HepG2 (cell line): ENCODE measurements at regions not wholly inside any gene's neighbourhood (a gene's known extent, or its start where the extent isn't known, plus 50 kb on each side); places are given as distances from the start of the nearest gene placed in this dataset.

Experiments
- ATAC-seq: fragments of 200-7000 bp; cut with Tn5 transposase; 3 replicates; pipeline ENCODE4 v1.9.1; 2020; ENCODE audit warnings: mild to moderate bottlenecking, moderate library complexity
- BruUV-seq: library from RNA; stranded (reverse); fragments of 400-500 nt; replicated peaks from 2 replicates; lab custom pipeline; 2021; lab: Mats Ljungman, UMichigan
- CTCF ChIA-PET: fragments of 300-600 bp; formaldehyde crosslinking; extraction: SDS; loops from one replicate; lab custom pipeline; 2021; ENCODE audit warnings: low total read pairs, inconsistent platforms, low intra/inter-chr PET ratio; lab: Yijun Ruan, JAX
- POLR2A ChIA-PET: fragments of 350-600 bp; sonication (Branson Sonifier 250); formaldehyde crosslinking; loops from one replicate; lab custom pipeline; 2020; ENCODE audit warnings: antibody characterized with exemption, inconsistent platforms; lab: Yijun Ruan, JAX
- DNase-seq: peaks from one replicate; pipeline ENCODE4 v3.0.0-alpha.2; 2015; ENCODE audit warnings: low spot score
- FAIRE-seq: peaks from 3 replicates; lab custom pipeline; 2011; peaks lifted over from hg19 to GRCh38; lab: Jason Lieb, UNC
- H2AFZ ChIP-seq: one replicate; pipeline ENCODE4 v1.6.1; 2011; ENCODE audit warnings: low read length, inconsistent platforms
- H3K27ac ChIP-seq: fragments of 300-600 bp; 3 replicates; pipeline ENCODE4 v1.8.0; 2011; ENCODE audit warnings: mixed run types, mild to moderate bottlenecking, mixed read lengths, low read length, inconsistent platforms; ENCODE audit not compliant: insufficient read depth; ENCODE audit errors: extremely low read length
- H3K27me3 ChIP-seq, 2 experiments: fragments of 200-600 bp in 1 of 2; 2 replicates in 1 of 2; 3 replicates in 1 of 2; pipeline versions ENCODE4 v1.6.0 to v1.8.0; 2011; ENCODE audit warnings: low read length in 2 of 2, mild to moderate bottlenecking in 2 of 2, moderate library complexity in 2 of 2, inconsistent platforms in 1 of 2; ENCODE audit not compliant: insufficient read depth in 2 of 2, control insufficient read depth in 1 of 2
- H3K36me3 ChIP-seq, 2 experiments: fragments of 200-600 bp in 1 of 2; replicated peaks in 1 of 2; 2 replicates in 1 of 2; 3 replicates in 1 of 2; pipeline versions ENCODE4 v1.5.1 to v1.8.0; 2011; ENCODE audit warnings: low read length in 2 of 2, inconsistent platforms in 1 of 2; ENCODE audit not compliant: insufficient read depth in 2 of 2, control insufficient read depth in 1 of 2
- H3K4me1 ChIP-seq: 2 replicates; pipeline ENCODE4 v1.5.1; 2012; ENCODE audit warnings: low read length, inconsistent platforms; ENCODE audit not compliant: insufficient read depth
- H3K4me2 ChIP-seq: 2 replicates; pipeline ENCODE4 v1.6.0; 2011; ENCODE audit warnings: low read depth, low read length, inconsistent platforms
- H3K4me3 ChIP-seq, 3 experiments: fragments of 200-600 bp in 1 of 3; sonication (generic), shearing (Covaris generic) in 1 of 3; replicated peaks in 1 of 3; 2 replicates each; pipeline ENCODE4 v1.5.1; 2011 to 2016; ENCODE audit warnings: low read length in 3 of 3, inconsistent platforms in 2 of 3, low read depth in 2 of 3, mild to moderate bottlenecking in 2 of 3, control low read depth in 1 of 3, mixed read lengths in 1 of 3; ENCODE audit not compliant: insufficient read depth in 1 of 3
- H3K79me2 ChIP-seq: one replicate; pipeline ENCODE4 v1.6.1; 2011; ENCODE audit warnings: low read length, inconsistent platforms; ENCODE audit not compliant: insufficient read depth
- H3K9ac ChIP-seq: 2 replicates; pipeline ENCODE4 v1.6.0; 2011; ENCODE audit warnings: mild to moderate bottlenecking, low read depth, low read length, inconsistent platforms; ENCODE audit not compliant: insufficient read depth
- H3K9me3 ChIP-seq: 2 replicates; pipeline ENCODE4 v1.5.1; 2012; ENCODE audit warnings: mild to moderate bottlenecking, low read length
- H4K20me1 ChIP-seq: 2 replicates; pipeline ENCODE4 v1.6.0; 2011; ENCODE audit warnings: inconsistent platforms, mild to moderate bottlenecking, low read length, moderate library complexity; ENCODE audit not compliant: insufficient read depth
- CHCHD3 ChIP-seq: sonication (generic); formaldehyde crosslinking; IDR thresholded peaks from 2 replicates; pipeline ENCODE4 v1.8.0; 2022; ENCODE audit warnings: mild to moderate bottlenecking, missing genetic modification reagents, moderate library complexity
- EED ChIP-seq: sonication (generic); formaldehyde crosslinking; IDR thresholded peaks from 2 replicates; pipeline ENCODE4 v1.5.0; 2020; ENCODE audit warnings: mild to moderate bottlenecking, missing genetic modification reagents
- EHMT2 ChIP-seq: fragments of 200-600 bp; sonication (generic); IDR thresholded peaks from 2 replicates; pipeline ENCODE4 v1.7.0; 2017; ENCODE audit warnings: antibody characterized with exemption, low read depth, low read length, borderline replicate concordance
- HOXA9 ChIP-seq: sonication (generic); formaldehyde crosslinking; IDR thresholded peaks from 2 replicates; pipeline ENCODE4 v1.8.1; 2022; ENCODE audit warnings: missing genetic modification reagents, mild to moderate bottlenecking, moderate library complexity, borderline replicate concordance
- JARID2 ChIP-seq: sonication (generic); formaldehyde crosslinking; IDR thresholded peaks from 2 replicates; pipeline ENCODE4 v1.8.1; 2023; ENCODE audit warnings: missing genetic modification reagents, inconsistent platforms; ENCODE audit not compliant: insufficient replicate concordance
- RFXANK ChIP-seq: IDR thresholded peaks from 2 replicates; pipeline ENCODE4 v1.6.1; 2016
- TP53 ChIP-seq: sonication (generic); formaldehyde crosslinking; conservative IDR thresholded peaks from 2 replicates; pipeline ENCODE4 v1.4.0; 2020; ENCODE audit warnings: missing genetic modification reagents
- ZFP37 ChIP-seq: sonication (generic); formaldehyde crosslinking; IDR thresholded peaks from 2 replicates; pipeline ENCODE4 v1.4.0; 2020; ENCODE audit warnings: missing genetic modification reagents, borderline replicate concordance
- ZNF224 ChIP-seq: sonication (generic); formaldehyde crosslinking; IDR thresholded peaks from 2 replicates; pipeline ENCODE4 v1.5.0; 2020; ENCODE audit warnings: mild to moderate bottlenecking, missing genetic modification reagents
- ZNF335 ChIP-seq: sonication (generic); formaldehyde crosslinking; IDR thresholded peaks from 2 replicates; pipeline ENCODE4 v1.4.0; 2020; ENCODE audit warnings: missing genetic modification reagents
- ZNF607 ChIP-seq: sonication (generic); formaldehyde crosslinking; IDR thresholded peaks from 2 replicates; pipeline ENCODE4 v1.5.1; 2020; ENCODE audit warnings: missing genetic modification reagents, mild to moderate bottlenecking, borderline replicate concordance
- ZNF7 ChIP-seq: IDR thresholded peaks from 2 replicates; pipeline ENCODE4 v1.6.1; 2016; ENCODE audit warnings: missing biosample characterization, missing genetic modification reagents
- ZNF788 ChIP-seq: sonication (generic); formaldehyde crosslinking; IDR thresholded peaks from 2 replicates; pipeline ENCODE4 v1.5.0; 2020; ENCODE audit warnings: mild to moderate bottlenecking, missing genetic modification reagents, borderline replicate concordance
- WGBS: methylation state at CpG from one replicate; pipeline ENCODE4 v1.1.6; 2017; ENCODE audit warnings: low lambda C conversion rate; 5-methylcytosine and 5-hydroxymethylcytosine counted together
- in situ Hi-C: cut with HindIII; loops from 2 replicates; pipeline ENCODE4 v1.10.0; 2017; ENCODE audit warnings: low pct_unique_long_range_greater_than_20kb; ENCODE audit not compliant: extremely low pct_ligation_motif_present
- intact Hi-C: fragments of 100-400 bp; cut with micrococcal nuclease; formaldehyde crosslinking; loops from one replicate; pipeline ENCODE4 v1.10.0; 2022; ENCODE audit not compliant: unreplicated experiment
- TF ChIP-seq, protein P1 (sequence below): sonication (generic); formaldehyde crosslinking; IDR thresholded peaks from 2 replicates; pipeline ENCODE4 v1.4.0; 2020; ENCODE audit warnings: missing genetic modification reagents
- TF ChIP-seq, protein P2 (sequence below): sonication (generic); formaldehyde crosslinking; IDR thresholded peaks from 2 replicates; pipeline ENCODE4 v1.4.0; 2020; ENCODE audit warnings: low read depth, mild to moderate bottlenecking, missing genetic modification reagents
- TF ChIP-seq, protein P3 (sequence below): sonication (generic); formaldehyde crosslinking; IDR thresholded peaks from 2 replicates; pipeline ENCODE4 v1.4.0; 2020; ENCODE audit warnings: missing genetic modification reagents
- TF ChIP-seq, protein P4 (sequence below): sonication (generic); formaldehyde crosslinking; IDR thresholded peaks from 2 replicates; pipeline ENCODE4 v1.5.1; 2020; ENCODE audit warnings: mild to moderate bottlenecking, missing genetic modification reagents, borderline replicate concordance
- TF ChIP-seq, protein P5 (sequence below): sonication (generic); formaldehyde crosslinking; IDR thresholded peaks from 2 replicates; pipeline ENCODE4 v1.8.1; 2022; ENCODE audit warnings: low read depth, mild to moderate bottlenecking, missing genetic modification reagents

DNA sequence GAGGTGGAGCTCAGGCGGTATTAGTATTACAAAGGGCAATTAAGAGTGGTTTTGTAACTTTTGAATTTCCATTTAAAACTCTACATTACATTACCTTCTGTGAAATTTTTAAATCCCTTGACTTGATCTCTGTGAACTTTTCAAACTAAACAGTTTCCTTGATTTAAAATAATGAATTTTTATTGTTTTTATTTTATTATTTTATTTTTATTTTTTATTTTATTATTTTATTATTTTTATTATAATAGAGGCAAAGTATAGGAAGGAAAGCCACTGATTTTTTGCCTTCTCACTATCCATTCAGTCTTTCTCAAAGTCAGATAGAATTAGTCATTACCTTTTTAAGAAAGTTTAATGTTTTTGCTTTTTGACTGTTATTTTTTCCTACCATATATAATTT, 1248.1 kb upstream of the SLC10A2 start:
- ChIA-PET POLR2A (no interaction called here), CTCF (no interaction called here)
- Histone ChIP-seq H2AFZ (no peak overlapping the region), H3K4me3 (no peak overlapping the region), H3K36me3 (no peaks in the 10 kb centered on the region), H4K20me1 (no peaks in the 10 kb centered on the region), H3K4me2 (no peak overlapping the region), H3K4me1 (no peaks in the 10 kb centered on the region), H3K9ac (no peak overlapping the region), H3K27ac (no peak overlapping the region), H3K9me3 (peaks cover 47% of the 10 kb centered on the region), H3K27me3 (no peaks in the 10 kb centered on the region), H3K79me2 (no peaks in the 10 kb centered on the region)
- intact Hi-C loops: no loop called here
- no peak for TF ChIP-seq ZNF224 (CRISPR knock-in tag)
- no peak for TF ChIP-seq ZNF607
- TF ChIP-seq, protein P1, sequence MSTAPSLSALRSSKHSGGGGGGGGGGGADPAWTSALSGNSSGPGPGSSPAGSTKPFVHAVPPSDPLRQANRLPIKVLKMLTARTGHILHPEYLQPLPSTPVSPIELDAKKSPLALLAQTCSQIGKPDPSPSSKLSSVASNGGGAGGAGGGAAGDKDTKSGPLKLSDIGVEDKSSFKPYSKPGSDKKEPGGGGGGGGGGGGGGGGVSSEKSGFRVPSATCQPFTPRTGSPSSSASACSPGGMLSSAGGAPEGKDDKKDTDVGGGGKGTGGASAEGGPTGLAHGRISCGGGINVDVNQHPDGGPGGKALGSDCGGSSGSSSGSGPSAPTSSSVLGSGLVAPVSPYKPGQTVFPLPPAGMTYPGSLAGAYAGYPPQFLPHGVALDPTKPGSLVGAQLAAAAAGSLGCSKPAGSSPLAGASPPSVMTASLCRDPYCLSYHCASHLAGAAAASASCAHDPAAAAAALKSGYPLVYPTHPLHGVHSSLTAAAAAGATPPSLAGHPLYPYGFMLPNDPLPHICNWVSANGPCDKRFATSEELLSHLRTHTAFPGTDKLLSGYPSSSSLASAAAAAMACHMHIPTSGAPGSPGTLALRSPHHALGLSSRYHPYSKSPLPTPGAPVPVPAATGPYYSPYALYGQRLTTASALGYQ (CRISPR knock-in tag): no peak
- no peak for TF ChIP-seq ZFP37 (CRISPR knock-in tag)
- TF ChIP-seq, protein P2, sequence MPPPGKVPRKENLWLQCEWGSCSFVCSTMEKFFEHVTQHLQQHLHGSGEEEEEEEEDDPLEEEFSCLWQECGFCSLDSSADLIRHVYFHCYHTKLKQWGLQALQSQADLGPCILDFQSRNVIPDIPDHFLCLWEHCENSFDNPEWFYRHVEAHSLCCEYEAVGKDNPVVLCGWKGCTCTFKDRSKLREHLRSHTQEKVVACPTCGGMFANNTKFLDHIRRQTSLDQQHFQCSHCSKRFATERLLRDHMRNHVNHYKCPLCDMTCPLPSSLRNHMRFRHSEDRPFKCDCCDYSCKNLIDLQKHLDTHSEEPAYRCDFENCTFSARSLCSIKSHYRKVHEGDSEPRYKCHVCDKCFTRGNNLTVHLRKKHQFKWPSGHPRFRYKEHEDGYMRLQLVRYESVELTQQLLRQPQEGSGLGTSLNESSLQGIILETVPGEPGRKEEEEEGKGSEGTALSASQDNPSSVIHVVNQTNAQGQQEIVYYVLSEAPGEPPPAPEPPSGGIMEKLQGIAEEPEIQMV (CRISPR knock-in tag): no peak
- no peak for TF ChIP-seq ZNF788 (CRISPR knock-in tag)
- TF ChIP-seq ZNF7: no peak
- no peak for TF ChIP-seq ZNF335
- TF ChIP-seq, protein P3, sequence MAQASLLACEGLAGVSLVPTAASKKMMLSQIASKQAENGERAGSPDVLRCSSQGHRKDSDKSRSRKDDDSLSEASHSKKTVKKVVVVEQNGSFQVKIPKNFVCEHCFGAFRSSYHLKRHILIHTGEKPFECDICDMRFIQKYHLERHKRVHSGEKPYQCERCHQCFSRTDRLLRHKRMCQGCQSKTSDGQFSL (CRISPR knock-in tag): no peak
- TF ChIP-seq JARID2 (CRISPR knock-in tag): no peak
- no peak for TF ChIP-seq RFXANK (CRISPR knock-in tag)
- no peak for TF ChIP-seq TP53 (CRISPR knock-in tag)
- TF ChIP-seq, protein P4, sequence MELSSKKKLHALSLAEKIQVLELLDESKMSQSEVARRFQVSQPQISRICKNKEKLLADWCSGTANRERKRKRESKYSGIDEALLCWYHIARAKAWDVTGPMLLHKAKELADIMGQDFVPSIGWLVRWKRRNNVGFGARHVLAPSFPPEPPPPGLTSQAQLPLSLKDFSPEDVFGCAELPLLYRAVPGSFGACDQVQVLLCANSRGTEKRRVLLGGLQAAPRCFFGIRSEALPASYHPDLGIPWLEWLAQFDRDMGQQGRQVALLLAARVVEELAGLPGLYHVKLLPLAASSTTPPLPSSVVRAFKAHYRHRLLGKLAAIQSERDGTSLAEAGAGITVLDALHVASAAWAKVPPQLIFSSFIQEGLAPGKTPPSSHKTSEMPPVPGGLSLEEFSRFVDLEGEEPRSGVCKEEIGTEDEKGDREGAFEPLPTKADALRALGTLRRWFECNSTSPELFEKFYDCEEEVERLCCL (CRISPR knock-in tag): no peak
- TF ChIP-seq EHMT2: no peak
- TF ChIP-seq HOXA9 (CRISPR knock-in tag): no peak
- TF ChIP-seq, protein P5, sequence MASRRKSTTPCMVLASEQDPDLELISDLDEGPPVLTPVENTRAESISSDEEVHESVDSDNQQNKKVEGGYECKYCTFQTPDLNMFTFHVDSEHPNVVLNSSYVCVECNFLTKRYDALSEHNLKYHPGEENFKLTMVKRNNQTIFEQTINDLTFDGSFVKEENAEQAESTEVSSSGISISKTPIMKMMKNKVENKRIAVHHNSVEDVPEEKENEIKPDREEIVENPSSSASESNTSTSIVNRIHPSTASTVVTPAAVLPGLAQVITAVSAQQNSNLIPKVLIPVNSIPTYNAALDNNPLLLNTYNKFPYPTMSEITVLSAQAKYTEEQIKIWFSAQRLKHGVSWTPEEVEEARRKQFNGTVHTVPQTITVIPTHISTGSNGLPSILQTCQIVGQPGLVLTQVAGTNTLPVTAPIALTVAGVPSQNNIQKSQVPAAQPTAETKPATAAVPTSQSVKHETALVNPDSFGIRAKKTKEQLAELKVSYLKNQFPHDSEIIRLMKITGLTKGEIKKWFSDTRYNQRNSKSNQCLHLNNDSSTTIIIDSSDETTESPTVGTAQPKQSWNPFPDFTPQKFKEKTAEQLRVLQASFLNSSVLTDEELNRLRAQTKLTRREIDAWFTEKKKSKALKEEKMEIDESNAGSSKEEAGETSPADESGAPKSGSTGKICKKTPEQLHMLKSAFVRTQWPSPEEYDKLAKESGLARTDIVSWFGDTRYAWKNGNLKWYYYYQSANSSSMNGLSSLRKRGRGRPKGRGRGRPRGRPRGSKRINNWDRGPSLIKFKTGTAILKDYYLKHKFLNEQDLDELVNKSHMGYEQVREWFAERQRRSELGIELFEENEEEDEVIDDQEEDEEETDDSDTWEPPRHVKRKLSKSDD (CRISPR knock-in tag): no peak
- no peak for TF ChIP-seq CHCHD3 (CRISPR knock-in tag)
- no peak for TF ChIP-seq EED (CRISPR knock-in tag)
- no TSS peak for BruUV-seq
- in situ Hi-C loops: no loop called here
- FAIRE-seq (no peak), DNase-seq (no peak), ATAC-seq (no peak)
- 0% methylated on average over 1 of the region's 1 CpG for WGBS
